Kidney (tissue), 13 donors: ENCODE measurements at regions not wholly inside any gene's neighbourhood (a gene's known extent, or its start where the extent isn't known, plus 50 kb on each side); places are given as distances from the start of the nearest gene placed in this dataset.

ENCODE experiments used
- DNase-seq, 5 donors: peaks; one replicate each; pipeline ENCODE4 v3.0.0-alpha.2; 2013 to 2020
- FAIRE-seq: peaks from 2 replicates; lab custom pipeline; 2012; peaks lifted over from hg19 to GRCh38; lab: Jason Lieb, UNC
- H3K27ac ChIP-seq, 2 donors: one replicate each; pipeline ENCODE4 v1.7.0; 2013; ENCODE audit warnings: low read depth in 2 of 2, low read length in 2 of 2, inconsistent platforms in 1 of 2
- H3K27me3 ChIP-seq: one replicate; pipeline ENCODE4 v1.7.1; 2013; ENCODE audit warnings: low read length, inconsistent platforms; ENCODE audit not compliant: control insufficient read depth, insufficient read depth
- H3K36me3 ChIP-seq, 3 donors: one replicate each; pipeline versions ENCODE4 v1.7.0 to v1.7.1; 2013; ENCODE audit warnings: low read length in 3 of 3, control low read depth in 1 of 3, inconsistent platforms in 1 of 3; ENCODE audit not compliant: insufficient read depth in 3 of 3, control insufficient read depth in 2 of 3
- H3K4me1 ChIP-seq, 3 donors: one replicate each; pipeline versions ENCODE4 v1.7.0 to v1.7.1; 2013; ENCODE audit warnings: low read length in 3 of 3, inconsistent platforms in 1 of 3, low read depth in 1 of 3; ENCODE audit not compliant: control insufficient read depth in 2 of 3, insufficient read depth in 2 of 3
- H3K4me3 ChIP-seq, 3 donors: one replicate each; pipeline versions ENCODE4 v1.7.0 to v1.8.1; 2013; ENCODE audit warnings: low read length in 3 of 3, control low read depth in 1 of 3, inconsistent platforms in 1 of 3
- H3K9ac ChIP-seq, 3 donors: one replicate each; pipeline versions ENCODE4 v1.7.0 to v1.7.1; 2013; ENCODE audit warnings: low read length in 3 of 3, control low read depth in 1 of 3, inconsistent platforms in 1 of 3
- H3K9me3 ChIP-seq, 3 donors: one replicate each; pipeline versions ENCODE4 v1.7.0 to v1.7.1; 2013; ENCODE audit warnings: low read length in 3 of 3, control low read depth in 1 of 3, inconsistent platforms in 1 of 3; ENCODE audit not compliant: control insufficient read depth in 2 of 3, insufficient read depth in 1 of 3
- CTCF ChIP-seq: IDR thresholded peaks from 3 replicates; pipeline ENCODE4 v1.5.1; 2012; ENCODE audit warnings: mild to moderate bottlenecking, moderate library complexity, borderline replicate concordance; ENCODE audit not compliant: insufficient read depth; ENCODE audit errors: extremely low read depth
- intact Hi-C: fragments of 100-400 bp; cut with DNase I; formaldehyde crosslinking; loops from one replicate; pipeline ENCODE4 v1.11.1; 2022
- donor health status: control.
- donor health status: control.
- donor health status: control.
- donor health status: control.
- donor health status: control.
- donor health status: DM: yes; HTN: yes; CAD: no.
- donor health status: Normal renal cell carcinoma (clear cell type).

DNA sequence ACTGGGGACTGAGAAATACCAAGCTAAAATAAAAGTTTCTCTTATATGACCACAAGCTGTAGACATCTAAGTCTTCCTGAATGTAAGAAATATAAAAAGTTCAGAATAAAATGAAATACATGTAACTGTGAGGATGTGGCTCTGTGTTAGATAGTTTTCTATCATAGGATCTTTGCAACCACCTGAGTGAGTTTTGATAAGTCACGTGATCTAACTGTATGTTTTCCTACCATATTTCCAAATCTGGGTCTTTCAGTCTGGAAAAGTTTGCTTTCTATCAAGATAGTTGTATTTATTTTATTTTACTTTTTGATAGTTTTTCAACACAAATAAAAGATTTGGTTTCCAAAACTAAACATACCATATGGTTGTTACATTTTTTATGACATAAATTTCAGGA lies 1905.8 kb upstream of the ACO1 start:
- DNase-seq (no peak), FAIRE-seq (no peak)
- H3K36me3 ChIP-seq = no peaks in the 10 kb centered on the region
- no peak overlapping the region for H3K4me3 ChIP-seq
- H3K27me3 ChIP-seq = no peaks in the 10 kb centered on the region
- H3K9me3 ChIP-seq = no peaks in the 10 kb centered on the region
- H3K27ac ChIP-seq = no peak overlapping the region
- no peaks in the 10 kb centered on the region for H3K4me1 ChIP-seq
- TF ChIP-seq CTCF = no peak
- intact Hi-C loops = no loop called here
- no peak overlapping the region for H3K9ac ChIP-seq

DNA sequence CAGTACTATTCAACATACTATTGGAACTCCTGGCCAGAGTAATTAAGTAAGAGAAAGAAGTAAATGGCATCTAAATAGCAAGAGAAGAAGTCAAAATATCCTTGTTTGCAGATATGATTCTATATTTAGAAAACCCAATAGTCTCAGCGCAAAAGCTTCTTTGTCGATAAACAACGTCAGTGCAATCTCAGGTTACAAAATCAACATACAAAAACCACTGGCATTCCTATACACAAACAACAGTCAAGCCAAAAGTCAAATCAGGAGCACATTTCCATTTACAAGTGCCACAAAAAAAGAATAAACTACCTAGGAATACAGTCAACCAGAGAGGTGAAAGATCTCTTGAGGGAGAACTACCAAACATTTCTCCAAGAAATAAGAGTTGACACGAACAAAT lies 1901.9 kb upstream of the ACO1 start:
- H3K4me3 ChIP-seq = no peak overlapping the region
- no peak for FAIRE-seq
- no peak overlapping the region for H3K9ac ChIP-seq
- intact Hi-C loops = no loop called here
- DNase-seq = no peak
- no peaks in the 10 kb centered on the region for H3K27me3 ChIP-seq
- no peak overlapping the region for H3K27ac ChIP-seq
- H3K4me1 ChIP-seq = no peaks in the 10 kb centered on the region
- no peaks in the 10 kb centered on the region for H3K9me3 ChIP-seq
- TF ChIP-seq CTCF = no peak
- H3K36me3 ChIP-seq = no peaks in the 10 kb centered on the region

DNA sequence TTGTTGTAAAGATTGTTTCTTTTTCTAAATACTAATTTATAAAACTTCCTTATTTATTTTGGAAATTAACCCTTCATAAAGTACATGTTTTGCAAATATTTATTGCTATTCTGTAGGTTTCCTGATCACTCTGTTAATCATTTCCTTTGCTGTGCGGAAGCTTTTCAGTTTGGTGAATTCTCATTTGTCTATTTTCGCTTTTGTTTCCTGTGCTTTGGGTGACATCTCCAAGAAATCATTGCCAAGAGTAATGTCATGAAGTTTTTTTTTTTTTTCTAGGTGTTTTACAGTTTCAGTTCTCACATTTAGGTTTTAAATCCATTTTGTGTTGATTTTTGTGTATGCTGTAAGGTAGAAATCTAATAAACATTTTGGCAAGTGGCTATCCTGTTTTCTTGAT lies 1899.8 kb upstream of the ACO1 start:
- Histone ChIP-seq H3K4me1 (no peaks in the 10 kb centered on the region), H3K27me3 (no peaks in the 10 kb centered on the region), H3K9me3 (no peaks in the 10 kb centered on the region), H3K4me3 (no peak overlapping the region), H3K9ac (no peak overlapping the region), H3K36me3 (no peaks in the 10 kb centered on the region), H3K27ac (no peak overlapping the region)
- DNase-seq (no peak), FAIRE-seq (no peak)
- TF ChIP-seq CTCF = no peak
- intact Hi-C loops = no loop called here

- Histone ChIP-seq H3K9me3 (no peaks in the 10 kb centered on the region), H3K4me1 (no peaks in the 10 kb centered on the region), H3K4me3 (no peak overlapping the region), H3K27ac (no peak overlapping the region), H3K36me3 (no peaks in the 10 kb centered on the region), H3K27me3 (no peaks in the 10 kb centered on the region), H3K9ac (no peak overlapping the region)
- intact Hi-C loops = no loop called here
- FAIRE-seq (no peak), DNase-seq (no peak)
- no peak for TF ChIP-seq CTCF
Observed at GRCh38 chr9:30504502-30504905, 1879.9 kb upstream of the ACO1 start.
